Body of pancreas (tissue), 4 donors: ENCODE measurements at regions not wholly inside any gene's neighbourhood (a gene's known extent, or its start where the extent isn't known, plus 50 kb on each side); places are given as distances from the start of the nearest gene placed in this dataset.

ENCODE experiments used
- CTCF ChIP-seq, 7 experiments: fragments of 450-650 bp in 4 of 7; fragments of 200-600 bp in 3 of 7; sonication (generic) in 3 of 7; IDR thresholded peaks; one replicate each; pipeline ENCODE4 v1.5.1; 2016 to 2019; ENCODE audit warnings: antibody characterized with exemption in 7 of 7
- POLR2A ChIP-seq, 3 donors: fragments of 450-650 bp; IDR thresholded peaks; one replicate each; pipeline ENCODE4 v1.6.1; 2016; ENCODE audit warnings: antibody characterized with exemption in 3 of 3, mild to moderate bottlenecking in 2 of 3

GRCh38 chr13:97878431-97879375, 74.8 kb upstream of the IPO5 start:
- TF ChIP-seq CTCF (IDR thresholded peaks at IDR 0.05): no peak
- TF ChIP-seq POLR2A (IDR thresholded peaks at IDR 0.05): no peak
